Lower lobe of right lung (tissue), 2 donors: ENCODE measurements at regions not wholly inside any gene's neighbourhood (a gene's known extent, or its start where the extent isn't known, plus 50 kb on each side); places are given as distances from the start of the nearest gene placed in this dataset.

Source experiments
- ATAC-seq, 2 donors: fragments of 200-7000 bp; cut with Tn5 transposase; one replicate each; pipeline ENCODE4 v1.9.1; 2020 to 2022; ENCODE audit warnings: mild to moderate bottlenecking in 2 of 2, moderate library complexity in 2 of 2
- DNase-seq: peaks from one replicate; pipeline ENCODE4 v3.0.0-alpha.2; 2020
- H3K27ac ChIP-seq: fragments of 200-600 bp; one replicate; pipeline ENCODE4 v1.8.0; 2022
- H3K27me3 ChIP-seq: fragments of 200-600 bp; one replicate; pipeline ENCODE4 v1.8.0; 2022; ENCODE audit warnings: low read depth
- H3K36me3 ChIP-seq: fragments of 200-600 bp; one replicate; pipeline ENCODE4 v1.8.0; 2022; ENCODE audit warnings: mild to moderate bottlenecking
- H3K4me1 ChIP-seq: fragments of 200-600 bp; one replicate; pipeline ENCODE4 v1.8.0; 2022
- H3K4me3 ChIP-seq: fragments of 200-600 bp; one replicate; pipeline ENCODE4 v1.8.0; 2022; ENCODE audit warnings: mild to moderate bottlenecking
- H3K9me3 ChIP-seq: fragments of 200-600 bp; one replicate; pipeline ENCODE4 v1.8.0; 2022
- CTCF ChIP-seq: fragments of 200-600 bp; IDR thresholded peaks from one replicate; pipeline ENCODE4 v1.8.0; 2022; ENCODE audit warnings: antibody characterized with exemption, mild to moderate bottlenecking
- intact Hi-C: fragments of 100-400 bp; cut with DNase I; formaldehyde crosslinking; loops from one replicate; pipeline ENCODE4 v1.11.0; 2022
- donor health status: DM: no; HTN: yes; CAD: no; lungs with severe emphysema.

- Histone ChIP-seq H3K4me3 (no peak overlapping the region), H3K9me3 (no peaks in the 10 kb centered on the region), H3K4me1 (no peaks in the 10 kb centered on the region), H3K36me3 (no peaks in the 10 kb centered on the region), H3K27ac (no peak overlapping the region), H3K27me3 (no peaks in the 10 kb centered on the region)
- no peak for TF ChIP-seq CTCF
- intact Hi-C loops, result no loop called here
- ATAC-seq (no peak), DNase-seq (no peak)
These were observed 192.8 kb upstream of the KYNU start for GRCh38 chr2:142684667-142685066.

- TF ChIP-seq CTCF, result peak; percentile 11
- Histone ChIP-seq H3K36me3 (no peaks in the 10 kb centered on the region), H3K4me3 (no peak overlapping the region), H3K27ac (no peak overlapping the region), H3K9me3 (no peaks in the 10 kb centered on the region), H3K4me1 (no peaks in the 10 kb centered on the region), H3K27me3 (no peaks in the 10 kb centered on the region)
- DNase-seq (no peak), ATAC-seq (no peak)
- intact Hi-C loops, result no loop called here
These were observed 194.9 kb upstream of the KYNU start for GRCh38 chr2:142682528-142682927.

DNA sequence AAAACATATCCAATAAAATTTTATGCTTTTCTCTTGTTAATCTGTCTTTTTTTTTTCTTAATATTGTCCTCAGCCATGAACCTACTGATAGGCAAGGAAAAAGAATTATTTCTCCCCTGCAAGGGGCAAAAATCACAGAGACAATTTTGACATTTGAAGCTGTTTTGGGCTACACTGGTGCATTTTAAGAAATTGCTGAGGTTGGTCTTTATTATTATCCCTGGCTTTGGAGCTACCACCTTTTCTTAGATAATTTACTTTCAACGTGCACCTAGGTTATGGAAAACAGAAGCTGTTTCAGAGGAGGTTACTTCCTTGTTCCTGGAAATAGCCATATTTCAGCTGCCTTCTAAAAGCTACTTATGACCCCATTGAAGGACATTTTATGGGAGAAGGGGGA, 195.5 kb upstream of the KYNU start:
- no peak for ATAC-seq
- no peak overlapping the region for H3K27ac ChIP-seq
- no peaks in the 10 kb centered on the region for H3K9me3 ChIP-seq
- no peaks in the 10 kb centered on the region for H3K4me1 ChIP-seq
- H3K36me3 ChIP-seq, result no peaks in the 10 kb centered on the region
- H3K4me3 ChIP-seq, result no peak overlapping the region
- no peaks in the 10 kb centered on the region for H3K27me3 ChIP-seq
- no peak for TF ChIP-seq CTCF
- DNase-seq, result no peak
- intact Hi-C loops, result no loop called here

DNA sequence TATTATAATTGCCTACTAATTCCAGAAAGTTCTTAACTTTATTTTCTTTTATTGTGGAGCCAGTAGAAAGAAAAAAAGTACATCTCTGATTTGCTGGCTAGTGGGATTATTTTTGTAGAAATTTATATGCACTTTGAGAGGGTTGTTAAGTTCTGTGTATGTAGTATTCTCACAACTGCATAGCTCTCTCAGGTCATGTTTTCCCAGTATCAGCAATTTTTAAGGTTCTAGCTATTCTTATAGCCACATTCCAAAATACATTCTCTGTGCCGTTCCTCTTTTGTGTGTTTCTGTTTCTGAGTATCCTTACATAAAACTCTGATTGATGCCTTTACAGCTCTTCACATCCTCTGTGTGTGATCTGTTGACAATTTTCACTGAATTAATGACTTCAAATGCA, 199.3 kb upstream of the KYNU start:
- Histone ChIP-seq H3K36me3 (no peaks in the 10 kb centered on the region), H3K4me1 (no peaks in the 10 kb centered on the region), H3K9me3 (no peaks in the 10 kb centered on the region), H3K4me3 (no peak overlapping the region), H3K27ac (no peak overlapping the region), H3K27me3 (no peaks in the 10 kb centered on the region)
- intact Hi-C loops, result no loop called here
- no peak for DNase-seq
- TF ChIP-seq CTCF, result no peak
- ATAC-seq, result no peak

- no peak overlapping the region for H3K27ac ChIP-seq
- no peak for DNase-seq
- H3K4me3 ChIP-seq, result no peak overlapping the region
- no peaks in the 10 kb centered on the region for H3K36me3 ChIP-seq
- intact Hi-C loops, result no loop called here
- H3K27me3 ChIP-seq, result no peaks in the 10 kb centered on the region
- no peak for TF ChIP-seq CTCF
- no peak for ATAC-seq
- no peaks in the 10 kb centered on the region for H3K9me3 ChIP-seq
- no peaks in the 10 kb centered on the region for H3K4me1 ChIP-seq
These were observed 202.1 kb upstream of the KYNU start for GRCh38 chr2:142675398-142675797.

GRCh38 chr2:142673836-142674235, 203.6 kb upstream of the KYNU start:
- no peak for TF ChIP-seq CTCF
- DNase-seq, result no peak

More at GRCh38 chr2:142673836-142674235, 203.6 kb upstream of the KYNU start:
- Histone ChIP-seq H3K36me3 (no peaks in the 10 kb centered on the region), H3K4me3 (no peak overlapping the region), H3K9me3 (no peaks in the 10 kb centered on the region), H3K27ac (no peak overlapping the region), H3K4me1 (no peaks in the 10 kb centered on the region), H3K27me3 (no peaks in the 10 kb centered on the region)
- ATAC-seq, result no peak
- intact Hi-C loops, result no loop called here
